ENCODE measurements at regions not wholly inside any gene's neighbourhood (a gene's known extent, or its start where the extent isn't known, plus 50 kb on each side); places are given as distances from the start of the nearest gene placed in this dataset.
"Not testable (repeated sequence)": the region's sequence is repeated elsewhere in the genome, so short reads cannot be mapped to it uniquely, and the experiment has no call there.

- ATAC-seq (replicated peaks; ENCODE audit: extremely low read depth, poor library complexity, severe bottlenecking) (no peak), DNase-seq (ENCODE audit: low spot score in 2 of 2) (no peak)
- Mint-ChIP-seq H3K4me3 (no peak overlapping the region), H3K36me3 (ENCODE audit: insufficient read depth) (no peaks in the 10 kb centered on the region), H3K4me1 (no peaks in the 10 kb centered on the region), H3K9me3 (no peaks in the 10 kb centered on the region), H3K27ac (ENCODE audit: low read depth) (no peak overlapping the region), H3K27me3 (peaks cover 8% of the 10 kb centered on the region)
Observed at GRCh38 chr5:147112899-147113298, 121.9 kb upstream of the STK32A start.

- Mint-ChIP-seq H3K9me3 (no peaks in the 10 kb centered on the region), H3K4me3 (no peak overlapping the region), H3K4me1 (no peaks in the 10 kb centered on the region), H3K27me3 (no peaks in the 10 kb centered on the region), H3K36me3 (ENCODE audit: insufficient read depth) (no peaks in the 10 kb centered on the region), H3K27ac (ENCODE audit: low read depth) (no peak overlapping the region)
- DNase-seq (ENCODE audit: low spot score in 2 of 2) (no peak), ATAC-seq (replicated peaks; ENCODE audit: extremely low read depth, poor library complexity, severe bottlenecking) (no peak)
Observed at GRCh38 chr5:147113967-147114366, 120.9 kb upstream of the STK32A start.

- H3K27me3 Mint-ChIP-seq, result peaks cover 56% of the 10 kb centered on the region
- H3K4me3 Mint-ChIP-seq; H3K36me3 Mint-ChIP-seq (ENCODE audit: insufficient read depth): not testable (repeated sequence)
Observed at GRCh38 chr5:147139759-147140158, 95.1 kb upstream of the STK32A start.

GRCh38 chr5:147140558-147140957 lies 94.3 kb upstream of the STK32A start:
- no peak for DNase-seq (ENCODE audit: low spot score in 2 of 2)
- Mint-ChIP-seq H3K27me3 (peaks cover 64% of the 10 kb centered on the region), H3K4me3 (no peak overlapping the region), H3K9me3 (peaks cover 30% of the 10 kb centered on the region), H3K4me1 (no peaks in the 10 kb centered on the region), H3K27ac (ENCODE audit: low read depth) (no peak overlapping the region), H3K36me3 (ENCODE audit: insufficient read depth) (no peaks in the 10 kb centered on the region)
- ATAC-seq (replicated peaks; ENCODE audit: extremely low read depth, poor library complexity, severe bottlenecking), result no peak

More at GRCh38 chr5:147139759-147140158, 95.1 kb upstream of the STK32A start:
- ATAC-seq (replicated peaks; ENCODE audit: extremely low read depth, poor library complexity, severe bottlenecking); DNase-seq (ENCODE audit: low spot score in 2 of 2); H3K4me1 Mint-ChIP-seq; H3K27ac Mint-ChIP-seq (ENCODE audit: low read depth): not testable (repeated sequence)
- peaks cover 30% of the 10 kb centered on the region for H3K9me3 Mint-ChIP-seq

GRCh38 chr5:147141580-147141979 lies 93.2 kb upstream of the STK32A start:
- not testable (repeated sequence) for H3K4me1 Mint-ChIP-seq; ATAC-seq (replicated peaks; ENCODE audit: extremely low read depth, poor library complexity, severe bottlenecking); H3K27ac Mint-ChIP-seq (ENCODE audit: low read depth); DNase-seq (ENCODE audit: low spot score in 2 of 2); H3K4me3 Mint-ChIP-seq; H3K36me3 Mint-ChIP-seq (ENCODE audit: insufficient read depth)
- H3K9me3 Mint-ChIP-seq, result peaks cover 30% of the 10 kb centered on the region
- H3K27me3 Mint-ChIP-seq, result peaks cover 72% of the 10 kb centered on the region

- Mint-ChIP-seq H3K27ac (ENCODE audit: low read depth) (no peak overlapping the region), H3K4me1 (no peaks in the 10 kb centered on the region), H3K36me3 (ENCODE audit: insufficient read depth) (no peaks in the 10 kb centered on the region), H3K27me3 (peaks cover 64% of the 10 kb centered on the region), H3K4me3 (no peak overlapping the region), H3K9me3 (peaks cover 21% of the 10 kb centered on the region)
- DNase-seq (ENCODE audit: low spot score in 2 of 2) (no peak), ATAC-seq (replicated peaks; ENCODE audit: extremely low read depth, poor library complexity, severe bottlenecking) (no peak)
Observed at GRCh38 chr5:147143215-147143614, 91.6 kb upstream of the STK32A start.

- no peaks in the 10 kb centered on the region for H3K36me3 Mint-ChIP-seq (ENCODE audit: insufficient read depth)
- no peak for ATAC-seq (replicated peaks; ENCODE audit: extremely low read depth, poor library complexity, severe bottlenecking)
- H3K27me3 Mint-ChIP-seq, result peaks cover 51% of the 10 kb centered on the region
- H3K9me3 Mint-ChIP-seq, result peaks cover 6% of the 10 kb centered on the region
- H3K4me1 Mint-ChIP-seq, result no peaks in the 10 kb centered on the region
- H3K27ac Mint-ChIP-seq (ENCODE audit: low read depth), result no peak overlapping the region
- DNase-seq (ENCODE audit: low spot score in 2 of 2), result no peak
- no peak overlapping the region for H3K4me3 Mint-ChIP-seq
Observed at GRCh38 chr5:147145328-147145727, 89.5 kb upstream of the STK32A start.

- no peak for ATAC-seq (replicated peaks; ENCODE audit: extremely low read depth, poor library complexity, severe bottlenecking)
- Mint-ChIP-seq H3K27ac (ENCODE audit: low read depth) (no peak overlapping the region), H3K9me3 (no peaks in the 10 kb centered on the region), H3K36me3 (ENCODE audit: insufficient read depth) (peaks cover 3% of the 10 kb centered on the region), H3K4me3 (no peak overlapping the region), H3K4me1 (no peaks in the 10 kb centered on the region), H3K27me3 (peaks cover 52% of the 10 kb centered on the region)
- no peak for DNase-seq (ENCODE audit: low spot score in 2 of 2)
Observed at GRCh38 chr5:147148715-147149114, 86.1 kb upstream of the STK32A start.

GRCh38 chr5:147152086-147152485 lies 82.7 kb upstream of the STK32A start:
- Mint-ChIP-seq H3K36me3 (ENCODE audit: insufficient read depth) (peaks cover 3% of the 10 kb centered on the region), H3K27ac (ENCODE audit: low read depth) (no peak overlapping the region), H3K4me1 (no peaks in the 10 kb centered on the region), H3K27me3 (peaks cover 26% of the 10 kb centered on the region), H3K4me3 (no peak overlapping the region), H3K9me3 (no peaks in the 10 kb centered on the region)
- no peak for ATAC-seq (replicated peaks; ENCODE audit: extremely low read depth, poor library complexity, severe bottlenecking)
- no peak for DNase-seq (ENCODE audit: low spot score in 2 of 2)

- Mint-ChIP-seq H3K36me3 (ENCODE audit: insufficient read depth) (peaks cover 3% of the 10 kb centered on the region), H3K4me1 (no peaks in the 10 kb centered on the region), H3K9me3 (no peaks in the 10 kb centered on the region), H3K27ac (ENCODE audit: low read depth) (no peak overlapping the region), H3K4me3 (no peak overlapping the region), H3K27me3 (peaks cover 16% of the 10 kb centered on the region)
- DNase-seq (ENCODE audit: low spot score in 2 of 2) (no peak), ATAC-seq (replicated peaks; ENCODE audit: extremely low read depth, poor library complexity, severe bottlenecking) (no peak)
Observed at GRCh38 chr5:147154809-147155208, 80.0 kb upstream of the STK32A start.

GRCh38 chr5:147156012-147156411 lies 78.8 kb upstream of the STK32A start:
- ATAC-seq (replicated peaks; ENCODE audit: extremely low read depth, poor library complexity, severe bottlenecking) (no peak), DNase-seq (ENCODE audit: low spot score in 2 of 2) (no peak)
- Mint-ChIP-seq H3K4me1 (no peaks in the 10 kb centered on the region), H3K27ac (ENCODE audit: low read depth) (no peak overlapping the region), H3K4me3 (no peak overlapping the region), H3K36me3 (ENCODE audit: insufficient read depth) (peaks cover 3% of the 10 kb centered on the region), H3K27me3 (peaks cover 16% of the 10 kb centered on the region), H3K9me3 (no peaks in the 10 kb centered on the region)

- ATAC-seq (replicated peaks; ENCODE audit: extremely low read depth, poor library complexity, severe bottlenecking) (no peak), DNase-seq (ENCODE audit: low spot score in 2 of 2) (no peak)
- Mint-ChIP-seq H3K27ac (ENCODE audit: low read depth) (no peak overlapping the region), H3K9me3 (no peaks in the 10 kb centered on the region), H3K36me3 (ENCODE audit: insufficient read depth) (no peaks in the 10 kb centered on the region), H3K4me1 (no peaks in the 10 kb centered on the region), H3K27me3 (peaks cover 23% of the 10 kb centered on the region), H3K4me3 (no peak overlapping the region)
Observed at GRCh38 chr5:147160902-147161700, 73.7 kb upstream of the STK32A start.

- Mint-ChIP-seq H3K4me1 (no peaks in the 10 kb centered on the region), H3K4me3 (no peak overlapping the region), H3K36me3 (ENCODE audit: insufficient read depth) (no peaks in the 10 kb centered on the region), H3K27me3 (peaks cover 36% of the 10 kb centered on the region), H3K9me3 (no peaks in the 10 kb centered on the region), H3K27ac (ENCODE audit: low read depth) (no peak overlapping the region)
- ATAC-seq (replicated peaks; ENCODE audit: extremely low read depth, poor library complexity, severe bottlenecking), result no peak
- DNase-seq (ENCODE audit: low spot score in 2 of 2), result no peak
Observed at GRCh38 chr5:147162740-147163139, 72.1 kb upstream of the STK32A start.
